GM23338 (cell line): ENCODE measurements at regions not wholly inside any gene's neighbourhood (a gene's known extent, or its start where the extent isn't known, plus 50 kb on each side); places are given as distances from the start of the nearest gene placed in this dataset.

Source experiments
- ATAC-seq: fragments of 200-7000 bp; cut with Tn5 transposase; 3 replicates; pipeline ENCODE4 v1.9.1; 2020
- DNase-seq: peaks from one replicate; pipeline ENCODE4 v3.0.0-alpha.2; 2015; ENCODE audit warnings: low spot score
- H2AFZ ChIP-seq: fragments of 200-600 bp; sonication (generic); 2 replicates; pipeline ENCODE4 v1.8.0; 2016; ENCODE audit warnings: antibody characterized with exemption, mild to moderate bottlenecking, moderate library complexity
- H3F3A ChIP-seq: fragments of 200-600 bp; sonication (generic); replicated peaks from 2 replicates; pipeline ENCODE4 v1.8.0; 2017; ENCODE audit warnings: antibody characterized with exemption, mixed run types, low read depth
- H3K27ac ChIP-seq: fragments of 200-600 bp; sonication (generic); 2 replicates; pipeline ENCODE4 v1.6.1; 2016; ENCODE audit warnings: low read depth
- H3K27me3 ChIP-seq: fragments of 200-600 bp; sonication (generic); 2 replicates; pipeline ENCODE4 v1.8.0; 2016; ENCODE audit warnings: mild to moderate bottlenecking, mixed run types, moderate library complexity; ENCODE audit not compliant: insufficient read depth
- H3K36me3 ChIP-seq: fragments of 200-600 bp; sonication (generic); 2 replicates; pipeline ENCODE4 v1.8.0; 2016; ENCODE audit warnings: mild to moderate bottlenecking; ENCODE audit not compliant: insufficient read depth
- H3K4me1 ChIP-seq: fragments of 200-600 bp; sonication (generic); 2 replicates; pipeline ENCODE4 v1.8.0; 2016; ENCODE audit warnings: mild to moderate bottlenecking, moderate library complexity; ENCODE audit not compliant: insufficient read depth
- H3K4me2 ChIP-seq: fragments of 200-600 bp; sonication (generic); 2 replicates; pipeline ENCODE4 v1.7.1; 2017; ENCODE audit warnings: mixed run types
- H3K4me3 ChIP-seq: fragments of 200-600 bp; sonication (generic); 2 replicates; pipeline ENCODE4 v1.6.1; 2016; ENCODE audit warnings: mixed run types
- H3K79me2 ChIP-seq: fragments of 200-600 bp; sonication (generic); replicated peaks from 2 replicates; pipeline ENCODE4 v1.8.0; 2017; ENCODE audit warnings: mild to moderate bottlenecking; ENCODE audit not compliant: insufficient read depth
- H3K9me2 ChIP-seq: fragments of 200-600 bp; sonication (generic); 2 replicates; pipeline ENCODE4 v1.8.0; 2017; ENCODE audit not compliant: insufficient read depth
- H4K20me1 ChIP-seq: fragments of 200-600 bp; sonication (generic); replicated peaks from 2 replicates; pipeline ENCODE4 v1.8.0; 2017; ENCODE audit warnings: mild to moderate bottlenecking; ENCODE audit not compliant: insufficient read depth
- H3K27ac Mint-ChIP-seq: 2 replicates; pipeline ENCODE4 v1.8.0; 2020; ENCODE audit warnings: inconsistent platforms, mild to moderate bottlenecking, moderate library complexity, mixed read lengths
- H3K27me3 Mint-ChIP-seq: 3 replicates; pipeline ENCODE4 v1.8.0; 2022; ENCODE audit warnings: low read depth, mild to moderate bottlenecking, moderate library complexity, mixed read lengths, inconsistent platforms; ENCODE audit not compliant: insufficient read depth, poor library complexity
- H3K36me3 Mint-ChIP-seq: 3 replicates; pipeline ENCODE4 v1.8.0; 2021; ENCODE audit warnings: low read depth, mild to moderate bottlenecking, inconsistent platforms, moderate library complexity, mixed read lengths
- H3K4me1 Mint-ChIP-seq: 3 replicates; pipeline ENCODE4 v1.8.0; 2020; ENCODE audit warnings: mild to moderate bottlenecking, inconsistent platforms, mixed read lengths
- H3K4me3 Mint-ChIP-seq: 3 replicates; pipeline ENCODE4 v1.8.0; 2021; ENCODE audit warnings: moderate library complexity, mild to moderate bottlenecking, inconsistent platforms, mixed read lengths
- H3K9me3 Mint-ChIP-seq: 3 replicates; pipeline ENCODE4 v1.8.0; 2020; ENCODE audit warnings: moderate library complexity, mild to moderate bottlenecking, inconsistent platforms, mixed read lengths
- REST ChIP-seq: IDR thresholded peaks from one replicate; pipeline ENCODE4 v1.6.1; 2018; ENCODE audit warnings: antibody characterized with exemption; ENCODE audit not compliant: unreplicated experiment
- STAT1 ChIP-seq: IDR thresholded peaks from one replicate; pipeline ENCODE4 v1.6.1; 2016; ENCODE audit warnings: antibody characterized with exemption; ENCODE audit not compliant: unreplicated experiment
- ZNF114 ChIP-seq: fragments of 250-450 bp; sonication (Bioruptor Pico); IDR thresholded peaks from 2 replicates; pipeline ENCODE4 v1.5.0; 2020; ENCODE audit warnings: mild to moderate bottlenecking, moderate library complexity
- ZNF462 ChIP-seq: fragments of 250-450 bp; sonication (Bioruptor Pico); IDR thresholded peaks from 2 replicates; pipeline ENCODE4 v1.5.0; 2020; ENCODE audit warnings: mild to moderate bottlenecking, moderate library complexity

GRCh38 chr9:126558051-126558665, 55.6 kb upstream of the LMX1B start (continued):
- no peak for TF ChIP-seq ZNF462 (CRISPR knock-in tag)

GRCh38 chr9:126559296-126559695, 54.4 kb upstream of the LMX1B start:
- H3K27ac Mint-ChIP-seq: no peak overlapping the region
- Histone ChIP-seq H2AFZ (no peak overlapping the region), H3F3A (no peaks in the 10 kb centered on the region)

GRCh38 chr9:126561582-126561981, 52.1 kb upstream of the LMX1B start:
- no peaks in the 10 kb centered on the region for H3K4me1 ChIP-seq
- H3K27me3 ChIP-seq: no peaks in the 10 kb centered on the region
- no peaks in the 10 kb centered on the region for H3K79me2 ChIP-seq
- H3F3A ChIP-seq: no peaks in the 10 kb centered on the region
- no peak overlapping the region for H3K27ac Mint-ChIP-seq
- H3K4me3 ChIP-seq: no peak overlapping the region
- no peak overlapping the region for H3K4me3 Mint-ChIP-seq
- H4K20me1 ChIP-seq: no peaks in the 10 kb centered on the region
- no peaks in the 10 kb centered on the region; the same call in 2 of the 3 replicates for H3K9me3 Mint-ChIP-seq
- H3K27ac ChIP-seq: no peak overlapping the region
- 0 out of 2 replicates have a peak overlapping the region, but pooled peaks have one; percentile 23 for H2AFZ ChIP-seq
- peaks cover 9% of the 10 kb centered on the region for H3K27me3 Mint-ChIP-seq
- H3K36me3 Mint-ChIP-seq: no peaks in the 10 kb centered on the region
- TF ChIP-seq ZNF114 (CRISPR knock-in tag) (no peak), REST (no peak)
- H3K4me1 Mint-ChIP-seq: peaks cover 2% of the 10 kb centered on the region; the same call in 1 of the 3 replicates
- H3K36me3 ChIP-seq: no peaks in the 10 kb centered on the region
- no peak overlapping the region for H3K4me2 ChIP-seq
- no peak for DNase-seq
- H3K9me2 ChIP-seq: no peaks in the 10 kb centered on the region
- ATAC-seq: no peak

More at GRCh38 chr9:126559296-126559695, 54.4 kb upstream of the LMX1B start:
- Mint-ChIP-seq H3K4me3 (no peak overlapping the region), H3K4me1 (peaks cover 2% of the 10 kb centered on the region; the same call in 1 of the 3 replicates), H3K27me3 (peaks cover 6% of the 10 kb centered on the region), H3K36me3 (no peaks in the 10 kb centered on the region), H3K9me3 (no peaks in the 10 kb centered on the region; the same call in 2 of the 3 replicates)
- Histone ChIP-seq H4K20me1 (no peaks in the 10 kb centered on the region), H3K4me2 (no peak overlapping the region), H3K27ac (no peak overlapping the region), H3K4me1 (no peaks in the 10 kb centered on the region), H3K36me3 (no peaks in the 10 kb centered on the region), H3K4me3 (no peak overlapping the region), H3K9me2 (no peaks in the 10 kb centered on the region), H3K27me3 (no peaks in the 10 kb centered on the region), H3K79me2 (no peaks in the 10 kb centered on the region)
- ATAC-seq (no peak), DNase-seq (no peak)
- no peak for TF ChIP-seq STAT1
